HG03354 (cell line): ENCODE measurements at regions not wholly inside any gene's neighbourhood (a gene's known extent, or its start where the extent isn't known, plus 50 kb on each side); places are given as distances from the start of the nearest gene placed in this dataset.
"Not testable (repeated sequence)": the region's sequence is repeated elsewhere in the genome, so short reads cannot be mapped to it uniquely, and the experiment has no call there.

Experiments used
- ATAC-seq: cut with Tn5 transposase; IDR thresholded peaks from one replicate; pipeline ENCODE4 v1.9.1; 2021; ENCODE audit warnings: mild to moderate bottlenecking; ENCODE audit not compliant: unreplicated experiment, poor library complexity, severe bottlenecking

GRCh38 chr5:176048671-176049070, 80.6 kb upstream of the THOC3 start:
- ATAC-seq: not testable (repeated sequence)

GRCh38 chr5:176060472-176061268, 92.6 kb upstream of the THOC3 start:
- peak; percentile 82 for ATAC-seq

- ATAC-seq: not testable (repeated sequence)
These were observed 93.1 kb upstream of the THOC3 start for GRCh38 chr5:176061269-176061622.

- not testable (repeated sequence) for ATAC-seq
These were observed 93.5 kb upstream of the THOC3 start for GRCh38 chr5:176061660-176062059.

- ATAC-seq: not testable (repeated sequence)
These were observed 98.3 kb upstream of the THOC3 start for GRCh38 chr5:176066262-176066945.

- ATAC-seq: not testable (repeated sequence)
These were observed 99.0 kb upstream of the THOC3 start for GRCh38 chr5:176067162-176067561.

GRCh38 chr5:176067948-176068347, 99.8 kb upstream of the THOC3 start:
- not testable (repeated sequence) for ATAC-seq

- not testable (repeated sequence) for ATAC-seq
These were observed 106.0 kb upstream of the THOC3 start for GRCh38 chr5:176073996-176074571.

GRCh38 chr5:176083717-176084116, 115.6 kb upstream of the THOC3 start:
- ATAC-seq: not testable (repeated sequence)

GRCh38 chr5:176103083-176103482, 135.0 kb upstream of the THOC3 start:
- not testable (repeated sequence) for ATAC-seq

GRCh38 chr5:176112888-176113287, 125.3 kb upstream of the SIMC1 start:
- ATAC-seq: not testable (repeated sequence)

- ATAC-seq: not testable (repeated sequence)
These were observed 124.4 kb upstream of the SIMC1 start for GRCh38 chr5:176113673-176114335.

GRCh38 chr5:176114825-176115224, 123.4 kb upstream of the SIMC1 start:
- ATAC-seq: not testable (repeated sequence)

GRCh38 chr5:176117699-176118238, 120.5 kb upstream of the SIMC1 start:
- not testable (repeated sequence) for ATAC-seq

- ATAC-seq: not testable (repeated sequence)
These were observed 115.9 kb upstream of the SIMC1 start for GRCh38 chr5:176122361-176122760.

GRCh38 chr5:176124120-176124519, 114.1 kb upstream of the SIMC1 start:
- not testable (repeated sequence) for ATAC-seq

GRCh38 chr5:176131771-176132170, 106.5 kb upstream of the SIMC1 start:
- ATAC-seq: no peak

GRCh38 chr5:176132471-176133288, 105.5 kb upstream of the SIMC1 start:
- ATAC-seq: no peak

GRCh38 chr5:176133289-176133870, 104.8 kb upstream of the SIMC1 start:
- no peak for ATAC-seq
